Activated CD4-positive, alpha-beta T cell treated with anti-CD3 and anti-CD28 coated beads, Interleukin-2, amount 10 ng/mL, durations not matched to agents 7 days and 5 days (primary cell): ENCODE measurements at regions not wholly inside any gene's neighbourhood (a gene's known extent, or its start where the extent isn't known, plus 50 kb on each side); places are given as distances from the start of the nearest gene placed in this dataset.

Experiments
- CTCF ChIA-PET: fragments of 350-600 bp; sonication (Branson Sonifier 250); formaldehyde crosslinking; loops from one replicate; lab custom pipeline; 2021; ENCODE audit warnings: antibody characterized with exemption; lab: Charles Lee
- POLR2A ChIA-PET: fragments of 350-600 bp; sonication (Branson Sonifier 250); formaldehyde crosslinking; loops from one replicate; lab custom pipeline; 2021; ENCODE audit warnings: antibody characterized with exemption; lab: Charles Lee
- DNase-seq: peaks from one replicate; pipeline ENCODE4 v3.0.0-alpha.2; 2020
- H3K27ac Mint-ChIP-seq: one replicate; pipeline ENCODE4 v1.8.0; 2021; ENCODE audit warnings: mild to moderate bottlenecking, moderate library complexity, mixed read lengths
- H3K27me3 Mint-ChIP-seq: one replicate; pipeline ENCODE4 v1.8.0; 2021; ENCODE audit warnings: mixed read lengths
- H3K36me3 Mint-ChIP-seq: one replicate; pipeline ENCODE4 v1.8.0; 2021; ENCODE audit warnings: low read depth, mixed read lengths
- H3K4me1 Mint-ChIP-seq: one replicate; pipeline ENCODE4 v1.8.0; 2021; ENCODE audit warnings: mixed read lengths
- H3K4me3 Mint-ChIP-seq: one replicate; pipeline ENCODE4 v1.8.0; 2021; ENCODE audit warnings: mild to moderate bottlenecking, moderate library complexity, mixed read lengths
- H3K9me3 Mint-ChIP-seq: one replicate; pipeline ENCODE4 v1.8.0; 2021; ENCODE audit warnings: mixed read lengths

- no peak for DNase-seq
- Mint-ChIP-seq H3K27ac (no peak overlapping the region), H3K4me1 (no peaks in the 10 kb centered on the region), H3K36me3 (no peaks in the 10 kb centered on the region), H3K4me3 (no peak overlapping the region), H3K9me3 (no peaks in the 10 kb centered on the region), H3K27me3 (no peaks in the 10 kb centered on the region)
- CTCF ChIA-PET = no interaction called here
- POLR2A ChIA-PET = no interaction called here
Observed at GRCh38 chr13:78372581-78372980, 230.8 kb downstream of the POU4F1 start.

- H3K9me3 Mint-ChIP-seq = no peaks in the 10 kb centered on the region
- ChIA-PET POLR2A (no interaction called here), CTCF (no interaction called here)
- no peak overlapping the region for H3K27ac Mint-ChIP-seq
- H3K4me1 Mint-ChIP-seq = no peaks in the 10 kb centered on the region
- H3K27me3 Mint-ChIP-seq = no peaks in the 10 kb centered on the region
- no peak overlapping the region for H3K4me3 Mint-ChIP-seq
- no peak for DNase-seq
- no peaks in the 10 kb centered on the region for H3K36me3 Mint-ChIP-seq
Observed at GRCh38 chr13:78370231-78370630, 233.1 kb downstream of the POU4F1 start.

GRCh38 chr13:78364711-78365110 is 238.6 kb downstream of the POU4F1 start:
- Mint-ChIP-seq H3K36me3 (no peaks in the 10 kb centered on the region), H3K4me1 (no peaks in the 10 kb centered on the region), H3K27ac (no peak overlapping the region), H3K4me3 (no peak overlapping the region), H3K9me3 (no peaks in the 10 kb centered on the region), H3K27me3 (no peaks in the 10 kb centered on the region)
- CTCF ChIA-PET = no interaction called here
- DNase-seq = no peak
- POLR2A ChIA-PET = no interaction called here

- no peaks in the 10 kb centered on the region for H3K36me3 Mint-ChIP-seq
- DNase-seq = no peak
- no peak overlapping the region for H3K4me3 Mint-ChIP-seq
- no peaks in the 10 kb centered on the region for H3K27me3 Mint-ChIP-seq
- no peak overlapping the region for H3K27ac Mint-ChIP-seq
- H3K4me1 Mint-ChIP-seq = no peaks in the 10 kb centered on the region
- CTCF ChIA-PET = no interaction called here
- POLR2A ChIA-PET = no interaction called here
- no peaks in the 10 kb centered on the region for H3K9me3 Mint-ChIP-seq
Observed at GRCh38 chr13:78341032-78341431, 262.3 kb downstream of the POU4F1 start.

- Mint-ChIP-seq H3K27me3 (no peaks in the 10 kb centered on the region), H3K9me3 (no peaks in the 10 kb centered on the region), H3K4me3 (no peak overlapping the region), H3K36me3 (no peaks in the 10 kb centered on the region), H3K27ac (no peak overlapping the region), H3K4me1 (no peaks in the 10 kb centered on the region)
- no peak for DNase-seq
- ChIA-PET POLR2A (no interaction called here), CTCF (interaction anchor here (0.9 kb wide), 1 partner anchor 14 kb away, joined by 3 read pairs; no protein-coding TSS in a partner anchor)
Observed at GRCh38 chr13:78339927-78340326, 263.4 kb downstream of the POU4F1 start.

GRCh38 chr13:78334059-78334458 is 269.3 kb downstream of the POU4F1 start:
- DNase-seq = no peak
- Mint-ChIP-seq H3K27ac (no peak overlapping the region), H3K27me3 (no peaks in the 10 kb centered on the region), H3K4me1 (no peaks in the 10 kb centered on the region), H3K9me3 (no peaks in the 10 kb centered on the region), H3K36me3 (no peaks in the 10 kb centered on the region), H3K4me3 (no peak overlapping the region)
- ChIA-PET POLR2A (no interaction called here), CTCF (no interaction called here)

- Mint-ChIP-seq H3K9me3 (no peaks in the 10 kb centered on the region), H3K4me3 (no peak overlapping the region), H3K4me1 (no peaks in the 10 kb centered on the region), H3K27ac (no peak overlapping the region), H3K36me3 (no peaks in the 10 kb centered on the region), H3K27me3 (no peaks in the 10 kb centered on the region)
- POLR2A ChIA-PET = no interaction called here
- CTCF ChIA-PET = interaction anchor here (1.5 kb wide), 1 partner anchor 13 kb away, joined by 3 read pairs; no protein-coding TSS in a partner anchor
- DNase-seq = no peak
Observed at GRCh38 chr13:78326633-78327032, 276.7 kb downstream of the POU4F1 start.

- Mint-ChIP-seq H3K9me3 (no peaks in the 10 kb centered on the region), H3K27ac (no peak overlapping the region), H3K36me3 (no peaks in the 10 kb centered on the region), H3K4me1 (no peaks in the 10 kb centered on the region), H3K27me3 (no peaks in the 10 kb centered on the region), H3K4me3 (no peak overlapping the region)
- ChIA-PET CTCF (interaction anchor here (1.1 to 1.5 kb wide), 2 partner anchors 14 to 30 kb away, joined by 3 read pairs; no protein-coding TSS in a partner anchor), POLR2A (interaction anchor here (0.7 kb wide), 1 partner anchor 15 kb away, joined by 3 read pairs; no protein-coding TSS in a partner anchor)
- no peak for DNase-seq
Observed at GRCh38 chr13:78325585-78325984, 277.8 kb downstream of the POU4F1 start.

GRCh38 chr13:78323848-78324247 is 279.5 kb downstream of the POU4F1 start:
- H3K27me3 Mint-ChIP-seq = no peaks in the 10 kb centered on the region
- H3K9me3 Mint-ChIP-seq = no peaks in the 10 kb centered on the region
- H3K4me1 Mint-ChIP-seq = no peaks in the 10 kb centered on the region
- H3K36me3 Mint-ChIP-seq = no peaks in the 10 kb centered on the region
- no peak overlapping the region for H3K27ac Mint-ChIP-seq
- ChIA-PET CTCF (no interaction called here), POLR2A (no interaction called here)
- H3K4me3 Mint-ChIP-seq = no peak overlapping the region
- DNase-seq = no peak

GRCh38 chr13:78323040-78323439 is 280.3 kb downstream of the POU4F1 start:
- Mint-ChIP-seq H3K27me3 (no peaks in the 10 kb centered on the region), H3K4me3 (no peak overlapping the region), H3K36me3 (no peaks in the 10 kb centered on the region), H3K27ac (no peak overlapping the region), H3K4me1 (no peaks in the 10 kb centered on the region), H3K9me3 (no peaks in the 10 kb centered on the region)
- CTCF ChIA-PET = no interaction called here
- DNase-seq = no peak
- POLR2A ChIA-PET = no interaction called here

- H3K27me3 Mint-ChIP-seq = no peaks in the 10 kb centered on the region
- DNase-seq = no peak
- no peak overlapping the region for H3K27ac Mint-ChIP-seq
- H3K36me3 Mint-ChIP-seq = no peaks in the 10 kb centered on the region
- no peaks in the 10 kb centered on the region for H3K4me1 Mint-ChIP-seq
- ChIA-PET CTCF (no interaction called here), POLR2A (no interaction called here)
- H3K4me3 Mint-ChIP-seq = no peak overlapping the region
- H3K9me3 Mint-ChIP-seq = no peaks in the 10 kb centered on the region
Observed at GRCh38 chr13:78319101-78319627, 284.2 kb downstream of the POU4F1 start.

- ChIA-PET CTCF (no interaction called here), POLR2A (no interaction called here)
- no peak for DNase-seq
- Mint-ChIP-seq H3K4me1 (no peaks in the 10 kb centered on the region), H3K36me3 (no peaks in the 10 kb centered on the region), H3K27ac (no peak overlapping the region), H3K4me3 (no peak overlapping the region), H3K9me3 (no peaks in the 10 kb centered on the region), H3K27me3 (no peaks in the 10 kb centered on the region)
Observed at GRCh38 chr13:78317030-78317429, 286.3 kb downstream of the POU4F1 start.

- H3K4me3 Mint-ChIP-seq = no peak overlapping the region
- no peaks in the 10 kb centered on the region for H3K27me3 Mint-ChIP-seq
- POLR2A ChIA-PET = no interaction called here
- CTCF ChIA-PET = no interaction called here
- H3K36me3 Mint-ChIP-seq = no peaks in the 10 kb centered on the region
- no peaks in the 10 kb centered on the region for H3K4me1 Mint-ChIP-seq
- DNase-seq = no peak
- no peak overlapping the region for H3K27ac Mint-ChIP-seq
- H3K9me3 Mint-ChIP-seq = no peaks in the 10 kb centered on the region
Observed at GRCh38 chr13:78309497-78310180, 293.7 kb downstream of the POU4F1 start.
